Tibial nerve (tissue), 3 donors: ENCODE measurements at regions not wholly inside any gene's neighbourhood (a gene's known extent, or its start where the extent isn't known, plus 50 kb on each side); places are given as distances from the start of the nearest gene placed in this dataset.

Source experiments
- CTCF ChIP-seq, 5 experiments: fragments of 200-600 bp in 3 of 5; fragments of 450-650 bp in 2 of 5; sonication (generic) in 3 of 5; IDR thresholded peaks; one replicate each; pipeline ENCODE4 v1.5.1; 2016 to 2019; ENCODE audit warnings: antibody characterized with exemption in 5 of 5, mild to moderate bottlenecking in 3 of 5, moderate library complexity in 2 of 5
- POLR2A ChIP-seq, 2 donors: fragments of 450-650 bp; IDR thresholded peaks; one replicate each; pipeline ENCODE4 v1.6.1; 2017; ENCODE audit warnings: antibody characterized with exemption in 2 of 2, mild to moderate bottlenecking in 2 of 2, moderate library complexity in 2 of 2

GRCh38 chr10:10869592-10869991, 148.1 kb upstream of the CELF2 start:
- TF ChIP-seq POLR2A (IDR thresholded peaks at IDR 0.05) (no peak), CTCF (IDR thresholded peaks at IDR 0.05) (no peak)
